ENCODE measurements at regions not wholly inside any gene's neighbourhood (a gene's known extent, or its start where the extent isn't known, plus 50 kb on each side); places are given as distances from the start of the nearest gene placed in this dataset.

GRCh38 chr13:84973661-84974060 lies 825.6 kb downstream of the SLITRK6 start:
- intact Hi-C loops (cut with DNase I) = no loop called here
- DNase-seq (no peak), ATAC-seq (no peak)

- no peak for DNase-seq
- no peak for ATAC-seq
- intact Hi-C loops (cut with DNase I) = no loop called here
Measured at GRCh38 chr13:84972907-84973306, 826.3 kb downstream of the SLITRK6 start.

- DNase-seq (no peak), ATAC-seq (no peak)
- intact Hi-C loops (cut with DNase I) = no loop called here
Measured at GRCh38 chr13:84962849-84963248, 836.4 kb downstream of the SLITRK6 start.

GRCh38 chr13:84962141-84962750 lies 837.0 kb downstream of the SLITRK6 start:
- intact Hi-C loops (cut with DNase I) = no loop called here
- no peak for ATAC-seq

GRCh38 chr13:84961023-84961422 lies 838.2 kb downstream of the SLITRK6 start:
- intact Hi-C loops (cut with DNase I) = no loop called here
- DNase-seq (no peak), ATAC-seq (no peak)

More at GRCh38 chr13:84962141-84962750, 837.0 kb downstream of the SLITRK6 start:
- no peak for DNase-seq

- ATAC-seq = no peak
- intact Hi-C loops (cut with DNase I) = no loop called here
- DNase-seq = no peak
Measured at GRCh38 chr13:84959818-84960217, 839.4 kb downstream of the SLITRK6 start.

- intact Hi-C loops (cut with DNase I) = no loop called here
- ATAC-seq (no peak), DNase-seq (no peak)
Measured at GRCh38 chr13:84954636-84955035, 844.6 kb downstream of the SLITRK6 start.

GRCh38 chr13:84951128-84951527 lies 848.1 kb downstream of the SLITRK6 start:
- no peak for DNase-seq
- no peak for ATAC-seq
- intact Hi-C loops (cut with DNase I) = no loop called here

- DNase-seq (no peak), ATAC-seq (no peak)
- intact Hi-C loops (cut with DNase I) = no loop called here
Measured at GRCh38 chr13:84946192-84946591, 853.0 kb downstream of the SLITRK6 start.

- ATAC-seq (no peak), DNase-seq (no peak)
- intact Hi-C loops (cut with DNase I) = no loop called here
Measured at GRCh38 chr13:84940798-84941197, 858.4 kb downstream of the SLITRK6 start.

- DNase-seq = no peak
- intact Hi-C loops (cut with DNase I) = no loop called here
- ATAC-seq = no peak
Measured at GRCh38 chr13:84940167-84940566, 859.1 kb downstream of the SLITRK6 start.

- no peak for ATAC-seq
- intact Hi-C loops (cut with DNase I) = no loop called here
- DNase-seq = no peak
Measured at GRCh38 chr13:84934911-84935310, 864.3 kb downstream of the SLITRK6 start.

- ATAC-seq (no peak), DNase-seq (no peak)
- intact Hi-C loops (cut with DNase I) = no loop called here
Measured at GRCh38 chr13:84933797-84934196, 865.4 kb downstream of the SLITRK6 start.

- intact Hi-C loops (cut with DNase I) = no loop called here
- DNase-seq (no peak), ATAC-seq (no peak)
Measured at GRCh38 chr13:84931264-84931663, 868.0 kb downstream of the SLITRK6 start.

- ATAC-seq (no peak), DNase-seq (no peak)
- intact Hi-C loops (cut with DNase I) = no loop called here
Measured at GRCh38 chr13:84927442-84928169, 871.6 kb downstream of the SLITRK6 start.

- no peak for DNase-seq
- intact Hi-C loops (cut with DNase I) = no loop called here
- no peak for ATAC-seq
Measured at GRCh38 chr13:84925443-84925842, 873.8 kb downstream of the SLITRK6 start.

GRCh38 chr13:84923831-84924230 lies 875.4 kb downstream of the SLITRK6 start:
- no peak for ATAC-seq
- intact Hi-C loops (cut with DNase I) = no loop called here
- no peak for DNase-seq

- ATAC-seq = no peak
- intact Hi-C loops (cut with DNase I) = loop anchor here (5.0 to 10.0 kb wide), 2 partner anchors 887 to 890 kb away; no protein-coding TSS in a partner anchor
Measured at GRCh38 chr13:84917252-84917878, 881.9 kb downstream of the SLITRK6 start.

GRCh38 chr13:84912720-84913119 lies 886.5 kb downstream of the SLITRK6 start:
- ATAC-seq (no peak), DNase-seq (no peak)
- intact Hi-C loops (cut with DNase I) = loop anchor here in 1 of 2 donors (10.0 kb wide), 1 partner anchor 892 kb away; no protein-coding TSS in a partner anchor

More at GRCh38 chr13:84917252-84917878, 881.9 kb downstream of the SLITRK6 start:
- DNase-seq = no peak

GRCh38 chr13:84910423-84910822 lies 888.8 kb downstream of the SLITRK6 start:
- DNase-seq (no peak), ATAC-seq (no peak)
- intact Hi-C loops (cut with DNase I) = loop anchor here in 1 of 2 donors (10.0 kb wide), 1 partner anchor 894 kb away; no protein-coding TSS in a partner anchor
